ENCODE measurements at regions not wholly inside any gene's neighbourhood (a gene's known extent, or its start where the extent isn't known, plus 50 kb on each side); places are given as distances from the start of the nearest gene placed in this dataset.

- intact Hi-C loops (cut with DNase I; ENCODE audit: low total_unique reads), result no loop called here
- 35 to 58% methylated on average over 1 of the region's 1 CpG for WGBS, 2 donors
- TF ChIP-seq CTCF (IDR thresholded peaks at IDR 0.05) (no peak), POLR2A (IDR thresholded peaks at IDR 0.05) (no peak)
- no peak overlapping the region for H3K4me3 ChIP-seq (ENCODE audit: low read depth, poor library complexity, severe bottlenecking)
- no peak for DNase-seq (ENCODE audit: low spot score in 2 of 2)
Observed at GRCh38 chr4:144336633-144337032, 196.1 kb upstream of the GYPA start.

- no peak overlapping the region for H3K4me3 ChIP-seq (ENCODE audit: low read depth, poor library complexity, severe bottlenecking)
- intact Hi-C loops (cut with DNase I; ENCODE audit: low total_unique reads), result no loop called here
- no peak for TF ChIP-seq CTCF (IDR thresholded peaks at IDR 0.05)
- TF ChIP-seq POLR2A (IDR thresholded peaks at IDR 0.05), result no peak
- no peak for DNase-seq (ENCODE audit: low spot score in 2 of 2)
Observed at GRCh38 chr4:144338148-144338547, 197.6 kb upstream of the GYPA start.

DNA sequence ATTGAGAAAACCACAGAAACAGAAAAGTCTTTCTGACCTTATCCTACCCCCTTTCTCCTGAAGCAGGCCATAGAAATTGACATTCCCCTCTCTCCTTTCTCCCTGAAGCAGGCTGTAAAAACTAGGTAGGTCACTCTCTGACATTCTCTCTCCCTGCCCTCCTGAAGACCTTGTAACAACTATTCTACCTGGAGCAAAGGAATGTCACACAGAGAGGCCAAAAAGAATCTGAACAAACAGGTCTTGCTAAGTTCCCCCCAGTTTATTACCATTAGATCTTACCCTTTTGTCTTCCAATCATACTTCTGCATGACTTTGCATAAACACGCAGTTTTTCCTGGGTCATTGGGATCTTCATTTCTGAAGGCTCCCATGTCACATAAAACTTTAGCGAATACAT lies 198.3 kb upstream of the GYPA start:
- no peak overlapping the region for H3K4me3 ChIP-seq (ENCODE audit: low read depth, poor library complexity, severe bottlenecking)
- intact Hi-C loops (cut with DNase I; ENCODE audit: low total_unique reads), result no loop called here
- WGBS, 2 donors, result 77 to 79% methylated on average over 2 of the region's 2 CpGs
- no peak for DNase-seq (ENCODE audit: low spot score in 2 of 2)
- no peak for TF ChIP-seq POLR2A (IDR thresholded peaks at IDR 0.05)
- TF ChIP-seq CTCF (IDR thresholded peaks at IDR 0.05), result no peak

DNA sequence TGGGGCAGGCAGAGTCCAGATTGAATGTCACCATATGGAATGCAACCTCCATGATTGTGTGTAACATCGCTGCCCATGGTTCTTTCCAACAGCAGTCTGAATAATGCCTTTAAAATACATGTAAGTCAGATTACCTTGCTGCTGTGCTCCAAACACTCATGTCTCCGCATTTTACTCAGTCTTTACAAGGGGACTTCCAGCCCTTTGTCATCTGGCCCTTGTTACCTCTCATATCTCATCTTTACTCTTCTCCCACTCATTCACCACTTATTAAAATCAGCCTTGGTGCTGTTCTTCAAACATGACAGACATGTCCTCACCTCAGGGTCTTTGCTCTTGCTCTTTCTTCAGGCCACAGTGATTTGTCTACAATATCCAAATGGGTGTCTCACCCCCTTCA lies 200.4 kb upstream of the GYPA start:
- TF ChIP-seq POLR2A (IDR thresholded peaks at IDR 0.05) (no peak), CTCF (IDR thresholded peaks at IDR 0.05) (no peak)
- WGBS, 2 donors, result 92 to 98% methylated on average over 2 of the region's 2 CpGs
- H3K4me3 ChIP-seq (ENCODE audit: low read depth, poor library complexity, severe bottlenecking), result no peak overlapping the region
- intact Hi-C loops (cut with DNase I; ENCODE audit: low total_unique reads), result no loop called here
- DNase-seq (ENCODE audit: low spot score in 2 of 2), result no peak

DNA sequence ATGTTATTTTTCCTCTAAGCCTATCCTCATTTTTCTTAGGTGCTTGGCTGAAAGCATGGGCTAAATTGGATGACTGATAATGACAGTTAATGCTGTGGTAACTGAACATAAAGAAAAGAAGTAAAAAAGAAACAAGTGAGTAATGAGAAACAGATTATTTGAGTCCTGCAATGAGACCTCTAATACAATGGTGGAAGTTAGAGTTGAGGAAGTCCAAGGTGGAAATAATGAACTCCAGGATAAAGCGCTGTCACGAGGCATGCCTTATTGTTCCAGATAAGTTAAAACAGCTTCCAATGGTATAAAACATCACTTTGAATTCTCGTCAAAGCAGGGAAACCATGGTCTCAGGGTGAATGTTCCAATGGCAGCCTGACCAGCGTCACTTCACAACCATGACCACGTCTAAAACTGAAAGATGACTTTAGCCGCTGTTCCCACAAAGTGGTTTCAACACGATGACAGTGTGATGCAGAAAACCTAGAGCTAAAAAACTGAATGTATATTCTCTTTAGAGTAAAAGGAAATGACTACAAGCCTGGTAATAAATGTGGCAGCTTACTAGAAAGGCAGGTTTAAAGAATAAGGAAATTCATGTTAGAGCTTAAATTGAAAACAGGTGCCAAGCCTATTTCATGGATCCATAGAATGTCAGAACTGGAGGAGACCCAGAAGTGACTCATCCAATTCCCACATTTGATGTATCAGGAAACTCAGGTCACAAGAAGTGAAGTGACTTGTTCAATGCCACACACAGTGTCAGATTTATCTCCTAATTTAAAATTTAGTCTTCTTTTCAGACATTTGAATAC lies 202.6 kb upstream of the GYPA start:
- H3K4me3 ChIP-seq (ENCODE audit: low read depth, poor library complexity, severe bottlenecking), result no peak overlapping the region
- no peak for DNase-seq (ENCODE audit: low spot score in 2 of 2)
- no peak for TF ChIP-seq CTCF (IDR thresholded peaks at IDR 0.05)
- TF ChIP-seq POLR2A (IDR thresholded peaks at IDR 0.05), result no peak
- 67 to 73% methylated on average over 7 of the region's 7 CpGs for WGBS, 2 donors
- intact Hi-C loops (cut with DNase I; ENCODE audit: low total_unique reads), result no loop called here

GRCh38 chr4:144347121-144347520 lies 206.6 kb upstream of the GYPA start:
- 59 to 65% methylated on average over 4 of the region's 4 CpGs for WGBS, 2 donors
- no peak for DNase-seq (ENCODE audit: low spot score in 2 of 2)
- TF ChIP-seq POLR2A (IDR thresholded peaks at IDR 0.05) (no peak), CTCF (IDR thresholded peaks at IDR 0.05) (no peak)
- no peak overlapping the region for H3K4me3 ChIP-seq (ENCODE audit: low read depth, poor library complexity, severe bottlenecking)
- intact Hi-C loops (cut with DNase I; ENCODE audit: low total_unique reads), result no loop called here

Measured in lower leg skin (tissue), 4 donors.